ENCODE measurements at regions not wholly inside any gene's neighbourhood (a gene's known extent, or its start where the extent isn't known, plus 50 kb on each side); places are given as distances from the start of the nearest gene placed in this dataset.

- DNase-seq (ENCODE audit: low read depth, low spot score) (no peak), FAIRE-seq (no peak)
- BruUV-seq (replicated peaks): no TSS peak
- TF ChIP-seq JUN (IDR thresholded peaks at IDR 0.05; ENCODE audit: borderline replicate concordance, insufficient read depth, insufficient read length, low read depth) (no peak), POLR2AphosphoS5 (IDR thresholded peaks at IDR 0.05; ENCODE audit: insufficient read depth, low read depth, low read length) (no peak), FOS (IDR thresholded peaks at IDR 0.05; ENCODE audit: borderline replicate concordance, insufficient read depth, low read length) (no peak), POLR2A (IDR thresholded peaks at IDR 0.05; ENCODE audit: low read depth, low read length) (no peak), MYC (IDR thresholded peaks at IDR 0.05; ENCODE audit: low read depth, low read length) (no peak)
- TF ChIP-seq, protein P1, sequence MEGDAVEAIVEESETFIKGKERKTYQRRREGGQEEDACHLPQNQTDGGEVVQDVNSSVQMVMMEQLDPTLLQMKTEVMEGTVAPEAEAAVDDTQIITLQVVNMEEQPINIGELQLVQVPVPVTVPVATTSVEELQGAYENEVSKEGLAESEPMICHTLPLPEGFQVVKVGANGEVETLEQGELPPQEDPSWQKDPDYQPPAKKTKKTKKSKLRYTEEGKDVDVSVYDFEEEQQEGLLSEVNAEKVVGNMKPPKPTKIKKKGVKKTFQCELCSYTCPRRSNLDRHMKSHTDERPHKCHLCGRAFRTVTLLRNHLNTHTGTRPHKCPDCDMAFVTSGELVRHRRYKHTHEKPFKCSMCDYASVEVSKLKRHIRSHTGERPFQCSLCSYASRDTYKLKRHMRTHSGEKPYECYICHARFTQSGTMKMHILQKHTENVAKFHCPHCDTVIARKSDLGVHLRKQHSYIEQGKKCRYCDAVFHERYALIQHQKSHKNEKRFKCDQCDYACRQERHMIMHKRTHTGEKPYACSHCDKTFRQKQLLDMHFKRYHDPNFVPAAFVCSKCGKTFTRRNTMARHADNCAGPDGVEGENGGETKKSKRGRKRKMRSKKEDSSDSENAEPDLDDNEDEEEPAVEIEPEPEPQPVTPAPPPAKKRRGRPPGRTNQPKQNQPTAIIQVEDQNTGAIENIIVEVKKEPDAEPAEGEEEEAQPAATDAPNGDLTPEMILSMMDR (IDR thresholded peaks at IDR 0.05; ENCODE audit: extremely low read depth in 1 of 2, insufficient read depth in 1 of 2, low read depth in 1 of 2, low read length in 2 of 2): no peak
- Histone ChIP-seq H3K9me3 (replicated peaks; ENCODE audit: control insufficient read depth, insufficient read depth, low read length) (no peaks in the 10 kb centered on the region), H3K4me1 (ENCODE audit: control insufficient read depth, extremely low read depth, insufficient read depth, low read length) (no peaks in the 10 kb centered on the region), H3K36me3 (ENCODE audit: control insufficient read depth in 2 of 2, extremely low read depth in 1 of 2, insufficient read depth in 2 of 2, low read length in 2 of 2) (no peaks in the 10 kb centered on the region), H3K27ac (ENCODE audit: insufficient read depth, low read depth, low read length) (no peak overlapping the region), H3K9me1 (replicated peaks; ENCODE audit: control insufficient read depth, extremely low read depth, insufficient read depth, low read length) (no peaks in the 10 kb centered on the region), H3K4me2 (ENCODE audit: insufficient read depth, low read length) (no peak overlapping the region), H4K20me1 (replicated peaks; ENCODE audit: control insufficient read depth, extremely low read depth, insufficient read depth, low read length) (no peaks in the 10 kb centered on the region), H2AFZ (ENCODE audit: low read depth, low read length) (no peak overlapping the region), H3K27me3 (ENCODE audit: control insufficient read depth in 2 of 2, insufficient read depth in 2 of 2, low read length in 2 of 2) (no peaks in the 10 kb centered on the region), H3K9ac (replicated peaks; ENCODE audit: extremely low read depth, insufficient read depth, low read length) (no peak overlapping the region), H3K79me2 (ENCODE audit: control insufficient read depth, insufficient read depth, low read length) (no peaks in the 10 kb centered on the region), H3K4me3 (replicated peaks in 1 of 3; ENCODE audit: insufficient read depth in 1 of 3, low read depth in 1 of 3, low read length in 3 of 3) (no peak overlapping the region)
- ChIA-PET POLR2A (no interaction called here), CTCF (no interaction called here)
- intact Hi-C loops (cut with micrococcal nuclease) (no loop called here), dilution Hi-C loops (cut with MboI; ENCODE audit: extremely low pct_ligation_motif_present, low sequenced_read_pairs) (no loop called here)
Measured at GRCh38 chr11:127971448-127971847, 615.9 kb downstream of the ETS1 start.

- no peak for DNase-seq (ENCODE audit: low read depth, low spot score)
- dilution Hi-C loops (cut with MboI; ENCODE audit: extremely low pct_ligation_motif_present, low sequenced_read_pairs): no loop called here
- Histone ChIP-seq H3K4me1 (ENCODE audit: control insufficient read depth, extremely low read depth, insufficient read depth, low read length) (no peaks in the 10 kb centered on the region), H3K9me3 (replicated peaks; ENCODE audit: control insufficient read depth, insufficient read depth, low read length) (no peaks in the 10 kb centered on the region), H3K9me1 (replicated peaks; ENCODE audit: control insufficient read depth, extremely low read depth, insufficient read depth, low read length) (no peaks in the 10 kb centered on the region), H3K9ac (replicated peaks; ENCODE audit: extremely low read depth, insufficient read depth, low read length) (no peak overlapping the region), H2AFZ (ENCODE audit: low read depth, low read length) (no peak overlapping the region), H3K4me2 (ENCODE audit: insufficient read depth, low read length) (no peak overlapping the region), H3K27ac (ENCODE audit: insufficient read depth, low read depth, low read length) (no peak overlapping the region), H4K20me1 (replicated peaks; ENCODE audit: control insufficient read depth, extremely low read depth, insufficient read depth, low read length) (no peaks in the 10 kb centered on the region), H3K79me2 (ENCODE audit: control insufficient read depth, insufficient read depth, low read length) (no peaks in the 10 kb centered on the region), H3K4me3 (replicated peaks in 1 of 3; ENCODE audit: insufficient read depth in 1 of 3, low read depth in 1 of 3, low read length in 3 of 3) (no peak overlapping the region), H3K36me3 (ENCODE audit: control insufficient read depth in 2 of 2, extremely low read depth in 1 of 2, insufficient read depth in 2 of 2, low read length in 2 of 2) (no peaks in the 10 kb centered on the region), H3K27me3 (ENCODE audit: control insufficient read depth in 2 of 2, insufficient read depth in 2 of 2, low read length in 2 of 2) (no peaks in the 10 kb centered on the region)
- intact Hi-C loops (cut with micrococcal nuclease): no loop called here
- no peak for FAIRE-seq
- no peak for TF ChIP-seq GATA2 (IDR thresholded peaks at IDR 0.05; ENCODE audit: insufficient read depth, insufficient read length, low read depth, low read length)
- no peak for TF ChIP-seq MAX (IDR thresholded peaks at IDR 0.05; ENCODE audit: insufficient read depth, insufficient read length)
- TF ChIP-seq FOS (IDR thresholded peaks at IDR 0.05; ENCODE audit: borderline replicate concordance, insufficient read depth, low read length): no peak
- no peak for TF ChIP-seq POLR2A (IDR thresholded peaks at IDR 0.05; ENCODE audit: low read depth, low read length)
- TF ChIP-seq EZH2 (IDR thresholded peaks at IDR 0.05; ENCODE audit: borderline replicate concordance, low read depth, low read length, severe bottlenecking): no peak
- no peak for TF ChIP-seq MYC (IDR thresholded peaks at IDR 0.05; ENCODE audit: low read depth, low read length)
- TF ChIP-seq POLR2AphosphoS5 (IDR thresholded peaks at IDR 0.05; ENCODE audit: insufficient read depth, low read depth, low read length): no peak
- TF ChIP-seq, protein P1 (IDR thresholded peaks at IDR 0.05; ENCODE audit: extremely low read depth in 1 of 2, insufficient read depth in 1 of 2, low read depth in 1 of 2, low read length in 2 of 2): no peak
- TF ChIP-seq JUN (IDR thresholded peaks at IDR 0.05; ENCODE audit: borderline replicate concordance, insufficient read depth, insufficient read length, low read depth): no peak
- ChIA-PET POLR2A (no interaction called here), CTCF (no interaction called here)
- BruUV-seq (replicated peaks): no TSS peak
Measured at GRCh38 chr11:127966821-127967220, 620.5 kb downstream of the ETS1 start.

Measured in endothelial cell of umbilical vein (primary cell).